HG03135 (cell line): ENCODE measurements at regions not wholly inside any gene's neighbourhood (a gene's known extent, or its start where the extent isn't known, plus 50 kb on each side); places are given as distances from the start of the nearest gene placed in this dataset.

ENCODE experiments used
- ATAC-seq: cut with Tn5 transposase; IDR thresholded peaks from one replicate; pipeline ENCODE4 v1.9.1; 2021; ENCODE audit warnings: mild to moderate bottlenecking, moderate library complexity; ENCODE audit not compliant: unreplicated experiment

DNA sequence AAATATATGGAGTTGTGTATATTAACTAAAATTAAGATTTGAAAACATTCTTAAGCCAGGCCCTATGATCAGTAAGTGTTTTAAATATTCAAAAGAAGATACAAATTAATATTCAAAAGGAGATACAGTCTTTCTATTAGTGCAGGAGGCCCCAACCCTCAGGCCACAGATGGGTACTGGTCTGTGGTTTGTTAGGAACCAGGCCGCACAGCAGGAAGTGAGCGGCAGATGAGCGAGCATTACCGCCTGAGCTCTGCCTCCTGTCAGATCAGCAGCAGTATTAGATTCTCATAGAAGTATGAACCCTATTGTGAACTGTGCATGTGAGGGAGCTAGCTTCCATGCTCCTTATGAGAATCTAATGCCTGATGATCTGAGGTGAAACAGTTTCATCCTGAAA is 232.9 kb downstream of the FOXO1 start:
- ATAC-seq = no peak

DNA sequence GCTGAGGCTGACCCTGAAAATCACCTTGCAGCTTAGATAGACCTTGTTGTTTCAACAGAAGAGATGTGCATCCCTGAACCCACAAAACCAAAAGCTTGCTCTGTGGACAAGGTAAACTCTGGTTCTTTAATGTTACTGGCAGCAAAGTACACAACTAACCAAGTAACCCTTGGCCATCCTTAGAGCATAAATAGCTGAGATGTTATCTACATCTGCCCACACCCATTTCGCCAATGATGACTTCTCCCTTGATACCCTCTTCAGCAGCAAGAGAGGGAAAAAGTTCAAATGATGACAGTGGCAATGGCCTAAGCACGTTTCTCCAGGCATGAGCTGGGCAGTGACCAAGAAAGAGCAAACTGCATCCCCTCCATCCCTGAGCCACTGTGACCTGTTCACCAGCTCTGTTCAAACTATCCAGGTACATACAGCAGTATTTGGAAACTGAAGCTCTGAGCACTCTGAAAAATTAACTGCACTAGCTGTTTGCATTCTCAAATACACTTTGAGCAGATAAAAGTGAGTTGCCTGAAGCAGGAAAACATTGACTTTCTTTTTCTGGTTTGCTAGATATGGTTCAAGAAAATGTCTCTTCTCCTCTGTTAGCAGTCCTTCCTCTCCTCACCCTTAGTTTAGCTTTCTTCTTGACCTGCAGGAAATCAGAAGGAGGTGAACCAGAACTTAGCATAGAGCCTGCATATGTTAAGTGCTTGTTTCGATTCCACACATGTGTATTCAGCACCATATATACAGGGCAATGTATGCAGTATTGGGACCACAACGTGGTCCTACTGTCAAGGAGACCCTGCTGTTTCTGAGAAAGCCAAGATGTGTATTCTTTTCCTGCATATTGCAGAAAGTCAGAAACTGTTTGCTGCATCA is 231.7 kb downstream of the FOXO1 start:
- no peak for ATAC-seq

DNA sequence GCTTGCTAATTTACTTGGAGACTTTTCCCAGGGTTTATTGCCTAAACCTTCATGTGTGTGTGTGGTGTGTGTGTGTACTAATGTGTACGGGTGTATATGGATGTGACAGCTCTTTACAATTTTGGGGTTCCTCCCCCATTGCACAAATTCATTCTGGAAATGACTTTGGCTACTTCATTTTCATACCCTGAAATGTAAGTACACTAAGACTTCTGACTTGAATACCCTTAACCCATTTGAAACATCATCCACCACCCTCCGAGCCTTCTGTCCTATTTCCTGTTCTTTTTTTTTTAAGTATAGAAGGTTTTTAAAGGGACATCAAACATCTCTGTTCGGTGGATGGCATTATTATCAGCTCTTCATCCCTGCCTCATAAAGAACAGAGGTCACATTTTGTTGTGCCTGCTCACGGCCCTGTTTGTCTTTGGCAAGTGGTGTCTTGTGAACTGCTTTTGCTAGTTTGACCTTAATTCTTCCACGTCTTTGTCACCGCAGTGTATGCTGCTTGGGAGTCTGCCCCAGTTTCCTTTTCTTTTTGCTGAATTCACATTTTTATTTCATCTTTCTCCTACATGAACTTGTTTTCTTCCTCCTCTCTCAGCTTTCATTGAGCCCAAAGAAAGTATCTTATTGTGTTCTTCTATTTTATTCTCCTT is 228.3 kb downstream of the FOXO1 start:
- ATAC-seq = no peak

DNA sequence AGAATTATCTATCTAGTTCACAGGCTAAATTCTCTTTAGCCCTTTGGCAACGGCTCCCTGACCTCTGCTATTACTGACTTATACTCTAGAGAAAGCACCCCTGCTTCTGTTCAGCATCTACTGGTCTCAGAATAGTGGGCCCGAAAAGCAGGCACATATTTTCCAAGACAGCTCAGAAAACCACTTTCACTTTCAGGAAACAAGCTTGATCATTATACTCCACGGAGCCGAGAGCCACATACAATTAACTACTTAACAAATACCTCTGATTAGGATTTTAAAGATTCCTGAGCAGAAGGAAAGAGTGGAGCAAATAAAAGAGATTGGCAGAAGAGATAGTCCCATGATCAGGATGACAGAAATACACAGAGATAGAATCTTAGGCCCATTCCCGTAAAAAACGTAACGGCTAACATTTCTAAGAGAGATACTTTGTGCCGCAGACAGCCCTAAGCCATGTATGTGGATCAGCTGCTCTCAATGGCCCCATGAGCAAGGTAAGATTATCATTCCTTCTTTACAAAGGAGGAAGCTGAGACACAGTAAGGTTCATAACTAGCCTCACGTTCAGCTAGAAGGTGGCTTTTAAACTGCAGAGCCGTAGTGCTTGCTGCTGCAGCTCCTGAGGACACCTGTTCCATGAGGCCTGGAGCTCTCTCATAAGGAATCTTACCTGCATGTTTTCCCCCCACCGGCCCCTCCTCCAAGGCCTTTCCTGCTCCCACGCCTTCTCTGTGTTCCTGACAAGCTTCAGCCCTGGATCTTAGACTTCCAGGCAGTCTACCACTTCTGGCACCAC is 227.2 kb downstream of the FOXO1 start:
- no peak for ATAC-seq

DNA sequence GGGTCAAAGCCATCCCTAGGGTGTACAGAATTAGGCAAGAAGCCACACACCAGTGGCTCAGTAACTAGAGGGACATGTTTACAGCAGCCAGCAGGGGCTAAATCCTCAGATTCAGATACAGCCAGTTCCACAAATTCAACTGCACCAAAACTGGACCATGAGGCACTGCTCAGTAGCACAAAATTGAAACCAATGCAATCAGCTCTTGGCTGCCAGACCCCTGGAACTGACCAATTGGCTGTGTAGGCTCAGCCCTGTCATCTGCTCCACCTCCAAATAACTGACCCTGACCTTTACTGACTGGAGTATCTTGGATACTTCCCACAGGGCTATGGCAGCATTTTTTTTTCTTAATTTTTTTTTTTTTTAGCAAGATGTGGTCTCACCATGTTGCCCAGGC is 226.5 kb downstream of the FOXO1 start:
- ATAC-seq = no peak

DNA sequence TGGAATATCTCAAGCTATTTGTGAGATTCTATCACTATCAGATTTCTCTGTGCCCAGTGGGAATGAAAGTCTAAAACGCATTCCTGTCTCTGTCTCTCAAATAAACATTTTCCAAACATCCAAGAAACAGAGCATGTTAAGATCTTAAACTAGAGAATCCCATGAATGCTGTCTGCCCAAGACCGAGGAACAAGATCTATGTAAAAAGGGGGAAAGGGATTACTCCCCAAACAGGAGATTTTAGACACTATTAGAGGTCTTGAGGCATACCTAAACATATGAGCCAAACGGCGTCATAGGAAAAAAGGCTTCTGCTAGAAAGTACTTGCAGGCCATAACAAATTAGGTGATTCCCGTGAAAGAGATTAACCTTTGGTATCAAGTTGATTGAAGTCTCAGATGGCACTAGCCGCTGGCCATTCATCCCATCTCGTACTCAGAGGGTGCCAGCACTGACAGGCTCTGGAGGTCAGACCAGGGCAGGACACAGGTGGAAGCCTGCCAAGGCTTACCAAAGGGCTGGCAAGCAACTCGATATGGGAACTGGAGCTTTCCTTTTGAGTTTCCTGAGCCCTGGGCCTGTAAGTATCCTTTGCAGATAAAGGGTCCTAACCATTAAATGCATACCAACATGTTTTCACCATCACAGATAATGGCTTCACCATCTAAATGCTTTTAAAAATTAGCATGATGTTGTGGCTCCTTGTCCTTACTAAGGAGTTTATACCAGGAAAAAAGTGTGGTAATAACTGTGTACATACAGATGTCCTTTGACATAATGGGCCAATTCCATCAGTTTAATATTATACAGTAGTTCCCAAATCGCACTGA is 225.2 kb downstream of the FOXO1 start:
- no peak for ATAC-seq

DNA sequence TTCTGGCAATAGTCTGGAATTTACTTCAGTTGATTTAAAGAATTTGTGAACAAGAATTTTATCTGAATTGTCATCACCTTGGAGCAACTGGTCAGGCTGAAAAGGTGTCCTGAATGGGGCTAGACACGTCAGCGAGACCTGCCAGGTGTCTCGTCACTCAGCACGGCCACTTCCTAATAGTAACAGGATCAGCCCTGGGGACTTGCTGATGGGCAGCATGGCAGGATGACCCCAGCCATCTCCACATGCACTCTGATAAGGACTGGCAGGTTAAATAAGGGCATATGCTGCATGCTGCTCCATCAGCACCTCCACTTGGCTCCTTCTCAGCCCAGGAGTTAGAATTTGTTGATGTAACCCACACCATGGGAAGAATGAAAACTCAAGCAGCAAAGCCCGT is 224.2 kb downstream of the FOXO1 start:
- no peak for ATAC-seq

DNA sequence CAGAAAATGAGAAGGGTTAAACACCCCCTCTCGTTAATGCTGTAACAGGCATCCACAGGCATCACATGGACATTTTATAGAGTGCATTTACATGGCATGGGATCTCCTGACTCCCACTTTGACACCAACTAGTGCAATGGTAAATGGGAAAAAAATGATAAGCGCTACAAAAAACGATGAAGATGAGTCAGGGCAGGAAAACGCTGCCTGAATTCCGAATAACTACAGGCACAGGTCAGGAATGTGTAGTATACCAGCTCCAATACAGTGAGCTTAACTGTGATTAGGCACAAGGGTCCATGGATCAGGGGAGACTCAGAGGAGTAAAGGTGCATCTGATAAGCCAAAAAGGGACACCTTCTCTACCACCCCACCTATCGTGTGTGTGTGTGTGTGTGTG is 223.6 kb downstream of the FOXO1 start:
- ATAC-seq = no peak

DNA sequence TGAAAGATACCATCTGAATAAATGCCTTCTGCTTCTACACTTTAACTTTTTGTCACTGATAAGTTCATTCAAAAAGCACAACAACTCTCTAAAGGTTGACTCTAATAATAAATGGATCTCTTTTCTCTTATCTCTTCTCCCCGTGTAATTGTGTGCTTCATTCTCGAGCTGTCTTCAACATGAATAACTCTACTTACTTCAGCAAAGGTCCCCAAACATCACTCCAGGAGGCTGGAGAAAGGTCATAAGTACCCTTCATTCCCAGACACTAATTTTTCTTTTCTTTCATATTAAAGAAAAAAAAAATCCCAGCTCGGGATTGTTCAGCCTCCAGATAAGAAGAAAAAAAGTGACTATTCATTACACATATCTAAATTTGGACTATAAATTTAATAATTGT is 222.2 kb downstream of the FOXO1 start:
- ATAC-seq = no peak

DNA sequence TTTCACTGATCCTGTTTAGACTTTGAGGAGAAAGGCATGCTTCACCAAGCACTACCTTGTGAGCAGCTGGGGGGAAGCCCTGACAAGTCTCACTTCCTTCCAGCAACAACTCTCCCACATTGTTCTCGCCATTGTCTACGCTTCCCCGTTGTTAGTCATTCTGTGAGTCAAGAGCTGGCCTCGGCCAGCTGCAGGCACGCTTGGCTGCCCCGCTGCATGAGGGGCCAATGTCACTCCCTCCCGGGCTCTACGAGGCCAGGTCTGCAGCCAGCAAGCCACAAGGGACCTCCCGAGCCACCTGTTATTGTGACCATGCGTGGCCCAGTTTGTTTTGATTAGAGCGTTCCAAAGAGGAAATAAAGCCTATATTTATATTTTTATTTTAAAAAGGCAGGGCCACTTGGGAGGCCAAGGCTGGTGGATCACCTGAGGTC is 220.9 kb downstream of the FOXO1 start:
- peak; percentile 98 for ATAC-seq

DNA sequence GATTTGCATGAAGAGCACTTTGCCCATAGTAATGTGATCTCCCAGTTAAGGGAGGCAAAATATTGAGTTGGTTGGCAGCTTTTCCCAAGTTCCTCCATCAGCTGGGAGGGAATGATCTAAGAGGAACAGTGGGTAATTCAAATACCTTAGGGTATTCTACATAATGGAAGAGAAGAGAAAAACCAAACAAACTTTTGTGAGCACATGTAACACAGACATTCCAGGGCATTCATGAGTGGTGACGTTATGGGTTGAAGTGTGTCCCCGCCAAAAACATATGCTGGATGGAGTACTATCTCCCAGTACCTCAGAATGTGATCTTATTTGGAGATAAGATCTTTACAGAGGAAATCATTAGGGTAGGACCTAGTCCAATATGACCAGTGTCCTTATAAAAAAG is 220.1 kb downstream of the FOXO1 start:
- ATAC-seq = no peak

DNA sequence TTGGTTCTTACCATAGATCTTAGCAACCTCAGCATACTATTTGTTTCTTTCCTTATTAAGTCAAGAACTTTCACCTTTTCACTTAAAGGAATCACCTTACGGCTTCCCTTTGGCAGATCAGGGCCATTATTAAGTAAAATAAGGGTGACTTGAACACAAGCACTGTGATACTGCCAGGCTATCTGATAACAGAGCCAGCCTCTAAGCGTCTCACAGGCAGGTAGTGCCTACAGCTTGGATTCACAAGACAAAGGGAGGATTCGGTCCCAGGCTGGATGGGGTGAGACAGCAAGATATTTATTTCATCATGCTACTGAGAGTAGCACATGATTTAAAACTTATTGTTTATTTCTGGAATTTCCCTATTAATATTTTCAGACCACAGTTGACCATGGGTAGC is 218.6 kb downstream of the FOXO1 start:
- ATAC-seq = no peak

DNA sequence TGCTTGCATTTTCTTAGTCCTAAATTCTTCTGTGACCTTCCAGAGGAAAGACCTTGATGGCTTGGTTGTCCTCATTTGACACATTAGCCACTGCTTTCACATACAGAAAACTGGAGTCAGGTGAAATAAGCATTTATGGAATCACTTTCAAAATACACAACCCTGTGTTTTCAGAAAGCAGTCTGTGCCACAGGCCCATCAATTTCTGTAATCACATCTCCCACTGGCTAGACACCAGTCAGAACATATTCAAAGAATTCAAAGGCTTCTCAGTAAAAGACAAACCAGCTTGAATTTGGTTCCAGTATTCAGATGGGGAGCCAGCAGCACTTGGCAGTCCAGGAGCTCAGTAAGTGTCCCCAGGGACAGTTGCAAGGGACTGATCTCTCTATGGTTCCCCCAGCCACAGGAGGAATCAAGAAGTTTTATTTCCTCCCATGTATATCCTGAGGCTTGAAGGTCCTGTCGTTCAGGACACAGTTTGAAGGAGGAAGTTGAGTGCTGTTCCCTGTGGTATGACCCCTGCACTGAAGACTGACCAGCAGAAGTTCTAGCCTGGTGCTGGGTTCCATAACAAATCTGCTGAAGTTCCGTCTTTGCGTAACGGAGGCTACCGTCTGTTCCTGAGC is 214.3 kb downstream of the FOXO1 start:
- no peak for ATAC-seq

DNA sequence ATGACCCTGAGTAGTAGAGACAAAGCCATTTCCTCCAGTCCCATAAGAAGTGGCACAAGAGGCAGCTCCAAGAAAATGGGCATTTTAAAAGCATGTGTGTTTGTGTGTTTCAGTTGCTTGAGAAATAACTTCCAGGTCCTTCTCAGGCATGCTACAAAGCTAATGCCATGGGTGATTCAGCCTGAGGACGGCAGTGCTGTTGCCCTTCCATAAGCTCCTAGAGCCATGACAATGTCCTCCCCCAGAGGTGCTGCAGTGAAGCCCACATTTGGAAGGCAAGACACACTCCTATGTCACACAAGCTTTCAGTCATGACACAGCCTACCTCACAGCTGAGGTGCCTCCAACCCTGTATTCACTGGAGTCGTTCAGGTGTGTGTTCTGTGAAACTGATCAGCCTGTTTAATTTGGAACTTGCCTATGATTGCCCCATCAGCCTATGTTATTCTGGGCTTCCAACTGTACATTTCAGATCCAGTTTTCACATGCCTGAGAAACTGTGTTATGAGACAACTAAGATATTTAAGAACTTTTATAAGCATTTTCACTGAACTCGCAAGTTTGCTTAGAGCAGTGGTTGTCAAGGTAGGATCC is 213.6 kb downstream of the FOXO1 start:
- ATAC-seq = no peak

DNA sequence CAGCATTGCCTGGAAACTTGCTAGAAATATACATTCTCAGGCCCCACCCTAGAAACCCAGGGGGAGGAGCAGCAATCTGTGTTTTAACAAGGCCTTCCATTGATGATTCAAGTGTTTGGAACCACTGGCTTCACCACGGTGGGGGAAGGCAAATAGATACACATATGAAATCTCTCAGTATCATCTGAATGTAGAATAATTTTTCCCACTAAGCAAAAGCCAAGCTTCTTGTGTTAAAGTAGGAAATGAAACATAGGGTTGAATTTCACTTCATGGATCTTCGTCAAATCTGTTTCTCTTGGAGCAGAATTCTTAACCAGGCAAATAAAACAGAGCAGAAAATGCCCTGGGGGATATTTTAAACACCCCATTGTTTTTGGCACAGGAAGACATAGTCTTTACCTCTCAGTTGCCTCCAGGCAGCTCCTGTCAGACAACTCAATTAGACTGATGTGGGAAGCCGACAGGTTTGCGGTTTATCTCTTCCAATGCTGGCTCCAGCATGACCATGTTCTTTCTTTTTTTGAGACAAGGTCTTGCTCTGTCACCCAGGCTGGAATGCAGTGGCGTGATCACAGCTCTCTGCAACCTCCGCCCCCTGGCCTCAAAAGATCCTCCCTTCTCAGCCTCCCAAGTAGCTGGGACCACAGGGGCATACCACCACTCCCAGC is 213.0 kb downstream of the FOXO1 start:
- no peak for ATAC-seq

DNA sequence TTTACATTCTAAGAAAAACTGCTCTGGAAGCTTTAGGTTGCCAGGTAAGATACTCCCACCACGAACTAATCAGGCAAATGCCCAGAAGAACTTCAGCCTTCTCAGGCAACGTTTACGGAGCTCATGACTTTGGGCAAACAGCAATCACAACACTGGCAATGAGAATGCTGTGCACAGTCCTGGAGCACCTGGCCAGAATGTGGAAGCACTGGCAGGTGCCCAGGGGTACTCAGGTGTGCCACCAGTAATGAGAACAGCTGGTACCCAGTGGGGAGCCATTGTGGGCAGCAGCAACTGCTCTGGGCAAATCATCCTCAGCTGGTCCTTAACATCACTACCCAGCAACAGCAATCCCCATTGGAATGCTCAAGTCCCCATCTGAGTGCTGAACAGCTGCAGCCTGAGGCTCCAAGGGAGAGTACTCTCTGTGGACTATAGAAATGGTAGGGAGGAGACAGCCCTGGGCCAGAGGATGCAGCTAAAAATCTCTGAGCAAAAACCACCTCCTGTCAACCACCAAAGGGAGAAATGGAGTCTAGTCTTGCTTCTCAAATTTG is 210.0 kb downstream of the FOXO1 start:
- no peak for ATAC-seq

DNA sequence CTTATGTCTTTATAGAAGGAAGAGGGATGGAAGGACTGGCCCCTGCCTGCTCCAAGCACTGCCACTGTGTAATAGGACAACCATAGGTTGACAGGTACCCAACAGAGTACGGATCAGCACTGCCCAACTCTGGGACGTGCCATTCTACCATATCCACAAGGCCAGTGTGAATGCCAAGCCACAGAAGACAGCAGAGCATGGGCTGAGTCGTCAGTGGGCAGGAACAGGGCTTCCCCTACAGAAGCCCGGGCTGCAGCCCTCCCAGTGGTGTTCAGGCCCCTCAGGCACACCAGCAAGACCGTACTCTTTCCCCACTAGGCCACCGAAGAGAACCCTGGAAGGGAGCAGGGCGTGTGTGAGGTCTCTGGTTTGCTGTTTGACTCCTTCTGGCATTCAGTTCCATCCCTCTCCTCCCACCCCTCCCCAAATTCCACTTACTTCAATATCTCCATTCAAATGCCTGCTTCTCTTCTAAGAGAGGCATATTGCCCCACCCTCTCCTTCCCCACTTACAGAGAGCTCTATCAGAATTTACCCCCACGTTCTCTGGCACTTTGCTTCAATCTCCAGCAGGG is 209.4 kb downstream of the FOXO1 start:
- ATAC-seq = no peak

DNA sequence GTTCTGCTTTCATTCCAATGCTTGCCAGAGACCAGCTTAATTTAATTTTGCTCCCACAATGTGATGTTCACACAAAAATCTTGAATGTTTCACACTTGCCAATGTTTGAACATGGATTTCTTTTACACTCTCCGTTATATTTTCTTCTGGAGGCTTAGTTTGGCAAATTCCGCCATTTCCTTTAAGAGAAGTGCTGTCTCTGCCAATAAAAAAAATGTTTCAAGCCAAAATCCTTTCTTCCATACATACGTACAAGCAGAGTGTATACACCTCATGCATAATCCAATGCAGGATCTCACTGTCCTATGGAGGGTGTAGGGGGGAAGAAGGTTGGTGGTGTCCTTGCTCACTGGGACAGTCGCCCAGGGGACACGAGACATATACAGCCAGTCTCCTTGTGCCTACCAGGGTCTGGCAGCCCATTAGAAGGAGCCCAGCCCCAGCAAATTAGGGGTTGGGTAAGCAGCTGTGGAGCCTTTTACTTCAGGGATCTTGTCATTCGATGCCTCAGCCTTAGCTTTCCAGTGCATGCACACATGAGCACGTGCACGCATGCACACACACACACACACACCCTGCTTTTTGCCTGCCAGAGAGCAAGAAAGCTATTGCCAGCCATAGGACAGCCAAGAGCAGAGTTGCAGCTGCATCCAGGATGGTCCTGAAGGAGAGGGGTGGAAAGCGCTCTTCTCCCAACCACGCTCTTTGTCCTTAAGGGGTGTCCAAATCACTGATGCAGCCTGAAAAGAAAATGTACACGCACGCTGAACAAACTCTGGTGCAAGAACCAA is 208.3 kb downstream of the FOXO1 start:
- no peak for ATAC-seq
